ENCODE measurements at regions not wholly inside any gene's neighbourhood (a gene's known extent, or its start where the extent isn't known, plus 50 kb on each side); places are given as distances from the start of the nearest gene placed in this dataset.
"Not testable (repeated sequence)": the region's sequence is repeated elsewhere in the genome, so short reads cannot be mapped to it uniquely, and the experiment has no call there.

DNA sequence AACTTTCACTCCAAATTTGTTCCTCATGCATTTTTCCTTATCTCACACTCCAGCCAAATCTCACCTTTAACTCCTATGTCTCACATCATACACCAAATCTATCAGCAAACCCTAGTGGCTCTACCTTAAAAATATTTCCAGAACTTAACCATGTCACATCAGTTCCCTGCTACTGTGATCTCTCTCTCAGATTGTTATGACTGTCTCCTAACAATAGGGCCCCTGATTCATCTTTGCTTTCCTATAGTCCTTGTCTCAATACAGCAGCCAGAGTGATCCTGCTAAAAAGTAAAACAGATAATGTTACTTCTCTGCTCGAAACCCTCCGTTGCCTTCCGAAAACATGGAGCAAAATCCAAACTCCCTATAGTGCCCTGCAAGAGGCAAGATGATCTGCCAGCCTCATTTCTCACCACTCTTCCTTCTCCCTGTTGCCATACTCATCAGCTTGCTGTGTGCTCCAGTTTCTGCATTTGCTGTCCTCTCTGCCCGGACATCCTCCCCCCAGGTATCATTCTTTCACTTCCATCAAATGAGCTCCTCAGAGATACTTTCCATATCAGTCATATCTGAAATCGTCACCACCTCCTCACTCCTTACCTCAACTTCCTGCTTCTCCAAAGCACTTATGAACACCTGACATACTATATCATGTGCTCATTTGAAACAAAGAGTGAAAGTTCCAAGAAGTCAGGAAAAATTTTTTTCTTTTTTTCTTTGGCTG is 293.4 kb upstream of the NR3C2 start:
- no peak for FAIRE-seq

- no peak for FAIRE-seq
Measured at GRCh38 chr4:148730766-148731165, 288.6 kb upstream of the NR3C2 start.

- no peak for FAIRE-seq
Measured at GRCh38 chr4:148730082-148730640, 287.9 kb upstream of the NR3C2 start.

DNA sequence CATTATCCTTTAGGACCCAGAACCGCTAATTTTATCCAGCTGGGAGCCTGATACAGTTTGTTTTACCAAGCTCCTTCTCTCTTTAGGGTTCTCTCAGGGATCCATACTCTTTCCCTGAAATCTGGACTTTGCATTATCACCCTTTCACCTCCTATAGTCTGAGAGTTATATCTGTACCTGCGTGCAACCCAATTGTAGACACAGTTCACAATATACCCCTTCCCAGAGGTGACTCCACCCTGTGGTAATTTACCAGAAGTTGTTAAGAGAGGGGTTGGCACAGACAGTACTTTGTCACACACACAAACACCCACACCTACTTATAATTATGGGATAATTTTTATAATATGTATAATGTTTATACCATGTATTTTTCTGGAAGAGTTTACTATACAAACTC is 275.8 kb upstream of the NR3C2 start:
- FAIRE-seq, result no peak

DNA sequence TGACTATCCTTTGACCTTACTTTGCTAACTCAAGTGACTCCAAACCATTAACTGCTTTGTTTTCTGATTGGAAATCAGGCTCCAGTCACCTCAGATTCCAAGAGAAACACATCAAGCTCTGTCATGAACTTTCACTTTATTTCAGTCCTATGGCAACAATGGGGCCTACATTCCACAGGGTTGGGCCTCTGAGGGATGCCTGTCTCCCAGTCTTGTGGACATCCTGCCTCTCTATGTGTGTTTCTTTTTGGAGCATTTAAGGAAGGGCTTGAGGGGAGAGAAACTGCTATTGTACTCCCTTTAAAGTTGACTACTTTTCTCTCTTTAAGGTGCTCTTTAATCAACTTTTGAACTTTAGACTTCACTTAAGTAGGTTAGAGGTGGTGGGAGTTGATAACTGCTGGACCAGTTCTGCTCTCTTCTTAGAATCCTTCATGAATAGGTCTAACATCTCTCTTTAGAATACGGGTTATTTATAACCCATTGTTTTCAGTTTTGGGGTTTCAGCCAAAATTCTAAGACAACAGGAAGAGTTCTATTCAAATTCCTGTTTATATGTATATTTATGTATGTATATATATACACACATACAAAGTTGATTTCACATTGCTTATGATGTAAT is 274.3 kb upstream of the NR3C2 start:
- no peak for FAIRE-seq

GRCh38 chr4:148704291-148704690 is 262.1 kb upstream of the NR3C2 start:
- no peak for FAIRE-seq

- no peak for FAIRE-seq
Measured at GRCh38 chr4:148694702-148695101, 252.5 kb upstream of the NR3C2 start.

- FAIRE-seq, result no peak
Measured at GRCh38 chr4:148693913-148694649, 251.9 kb upstream of the NR3C2 start.

DNA sequence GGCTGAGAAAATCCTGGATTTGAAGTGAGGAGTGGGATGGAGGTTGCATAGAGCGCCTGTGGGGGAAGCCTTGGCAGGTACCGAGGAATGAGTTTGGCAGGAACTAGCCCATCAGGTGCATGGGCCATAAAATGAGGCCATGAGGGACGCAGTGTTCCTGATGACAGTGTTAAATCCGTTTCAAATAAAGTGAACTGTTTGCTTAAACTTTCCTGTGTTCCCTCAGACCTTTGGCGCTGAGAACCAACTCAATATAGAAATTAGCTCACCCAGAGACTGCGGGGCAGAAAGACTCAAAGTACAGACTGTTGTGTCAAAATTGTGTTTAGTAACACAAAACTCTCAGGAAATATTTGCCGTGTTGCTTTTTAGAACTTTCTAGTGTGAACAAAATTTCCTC is 250.0 kb upstream of the NR3C2 start:
- no peak for FAIRE-seq

GRCh38 chr4:148686449-148686848 is 244.2 kb upstream of the NR3C2 start:
- no peak for FAIRE-seq

DNA sequence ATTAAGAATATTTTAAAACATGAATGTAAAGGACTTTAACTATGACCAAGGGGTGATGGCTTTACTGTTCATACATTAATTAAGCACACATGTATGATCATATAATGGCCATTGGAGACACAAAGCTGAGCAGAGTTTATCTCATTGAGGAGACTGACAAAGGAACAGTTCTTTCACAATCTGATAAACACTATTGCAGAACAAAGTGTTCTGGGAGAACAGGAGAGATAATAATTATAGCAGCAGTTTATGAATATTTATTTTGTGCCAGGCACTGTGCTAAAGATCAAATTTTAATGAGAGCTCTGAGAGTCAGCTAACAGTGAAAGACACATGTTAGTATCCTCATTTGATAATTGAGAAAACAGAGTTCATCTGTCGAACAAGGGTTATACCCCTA is 242.4 kb upstream of the NR3C2 start:
- FAIRE-seq, result no peak

DNA sequence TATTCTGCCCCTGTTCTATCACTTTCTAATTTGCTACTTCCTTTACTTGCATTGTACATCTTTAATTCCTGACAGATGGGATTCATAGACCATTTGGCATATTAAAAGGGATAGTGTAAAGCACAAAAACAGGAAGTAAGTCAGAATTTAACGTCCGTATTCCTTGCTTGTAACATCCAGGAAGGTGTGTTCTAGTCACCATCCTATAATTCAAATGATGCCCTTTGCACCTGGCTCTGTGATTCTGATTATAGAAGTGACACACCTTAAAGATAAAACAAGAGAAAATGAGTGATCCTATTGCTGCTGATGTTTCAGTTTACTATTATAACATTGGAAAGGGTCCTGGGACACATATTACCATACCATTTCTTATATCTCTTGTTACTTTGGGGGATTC is 238.7 kb upstream of the NR3C2 start:
- FAIRE-seq, result no peak

DNA sequence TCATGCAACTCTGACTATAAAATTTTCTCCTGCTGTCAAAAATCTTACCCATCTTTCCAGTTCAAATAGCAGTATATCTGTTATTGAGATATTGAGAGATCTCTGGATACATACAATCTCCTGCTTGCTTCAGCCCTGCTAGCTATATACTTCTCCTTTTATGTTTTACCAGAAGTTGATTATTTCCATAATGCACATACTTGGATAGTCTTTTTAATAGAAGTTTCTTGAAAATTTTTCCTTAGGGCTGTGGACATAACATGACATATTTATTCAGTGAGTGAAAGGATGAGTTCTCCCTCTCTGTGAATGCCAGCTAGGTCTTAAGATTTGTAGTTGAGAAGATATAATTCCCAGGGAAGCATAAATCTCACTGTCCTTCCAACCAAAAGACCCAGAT is 234.1 kb upstream of the NR3C2 start:
- no peak for FAIRE-seq

GRCh38 chr4:148674876-148675275 is 232.7 kb upstream of the NR3C2 start:
- FAIRE-seq, result no peak

DNA sequence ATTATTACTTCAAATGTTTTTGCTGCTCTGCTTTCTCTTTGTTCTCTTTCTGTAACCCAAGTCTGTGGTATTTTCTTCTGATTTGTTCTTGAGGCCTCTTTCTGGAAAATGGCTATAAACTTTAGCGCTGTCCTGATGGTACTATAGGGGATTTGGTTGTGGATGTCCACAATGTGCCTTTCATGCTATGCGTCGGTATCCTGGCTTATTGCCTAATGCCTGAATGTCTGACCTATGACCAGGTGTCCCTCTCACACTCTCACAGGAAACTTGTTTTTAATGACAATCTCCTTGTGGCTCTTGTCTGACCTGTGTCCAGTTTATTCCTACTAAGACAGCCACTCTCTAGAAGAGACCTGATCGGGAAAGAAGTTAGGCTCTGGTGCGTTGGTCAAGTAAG is 222.4 kb upstream of the NR3C2 start:
- FAIRE-seq, result no peak

- no peak for FAIRE-seq
Measured at GRCh38 chr4:148654131-148654530, 211.9 kb upstream of the NR3C2 start.

DNA sequence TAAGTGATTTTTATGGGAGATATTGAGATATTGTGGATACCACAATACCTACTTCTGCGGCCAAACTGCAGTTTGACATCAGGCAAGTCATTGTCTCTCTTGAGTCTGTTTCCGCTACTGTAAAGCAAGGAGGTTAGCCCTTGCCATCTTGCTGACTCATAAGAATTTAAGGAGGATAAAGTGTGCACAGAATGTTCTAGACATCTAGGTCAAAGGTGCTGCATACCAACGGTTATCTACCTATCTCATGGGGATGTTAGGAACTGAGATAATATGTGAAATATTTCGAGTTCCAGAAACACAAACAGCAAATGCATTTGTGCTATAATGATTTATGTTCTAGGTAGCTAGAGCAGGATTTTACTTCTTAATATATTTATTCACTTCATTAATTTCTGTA is 211.5 kb upstream of the NR3C2 start:
- FAIRE-seq, result no peak

DNA sequence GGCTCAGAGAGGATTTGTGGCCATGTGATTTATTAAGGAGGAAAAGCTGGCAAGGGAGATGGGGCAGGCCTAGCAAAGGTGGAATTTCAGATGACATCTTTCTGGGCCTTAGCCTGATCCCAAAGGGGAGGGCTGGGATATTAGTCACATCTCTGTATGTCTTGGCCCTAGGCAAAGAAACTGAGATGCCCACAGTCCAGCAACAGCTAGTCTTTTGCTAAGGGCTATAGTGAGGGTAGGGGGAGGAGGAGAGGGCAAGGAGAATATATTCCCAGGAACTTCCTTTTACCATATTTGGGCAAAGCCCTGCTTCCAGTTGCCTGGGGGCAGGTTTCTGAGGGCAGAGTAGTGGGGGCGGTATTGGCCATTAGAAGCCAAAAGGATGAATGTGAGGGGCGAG is 209.8 kb upstream of the NR3C2 start:
- FAIRE-seq, result no peak

DNA sequence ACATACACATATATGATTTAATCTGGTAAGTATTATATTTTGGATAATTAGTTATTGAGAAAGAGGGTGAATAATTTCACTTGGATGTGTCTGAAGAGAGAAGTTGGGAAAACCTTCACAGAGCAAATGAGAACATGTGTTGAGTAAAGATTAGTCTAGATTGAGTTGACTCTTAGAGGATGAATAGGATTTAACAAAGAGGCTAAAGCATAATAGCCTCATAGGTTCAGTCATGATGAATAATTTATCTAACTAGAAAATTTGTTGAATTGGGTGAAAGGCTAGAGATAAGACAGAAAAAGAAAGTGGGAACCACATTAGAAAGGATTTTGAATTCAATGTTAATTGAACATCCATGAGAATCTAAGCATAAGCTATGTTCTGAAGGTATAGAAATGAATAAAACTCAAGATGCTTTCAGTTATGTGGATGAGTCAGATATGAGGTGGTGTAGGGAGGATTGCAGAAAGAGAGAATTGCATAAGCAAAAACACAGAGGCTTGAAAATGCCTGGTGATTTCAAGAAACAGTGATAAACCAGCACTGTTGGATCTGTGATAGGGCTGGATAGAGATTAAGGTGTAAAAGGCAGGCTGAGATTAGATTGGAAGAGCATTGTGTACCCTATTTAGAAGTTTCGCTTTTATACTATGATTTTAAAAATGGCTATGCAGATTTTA is 207.6 kb upstream of the NR3C2 start:
- FAIRE-seq, result no peak

DNA sequence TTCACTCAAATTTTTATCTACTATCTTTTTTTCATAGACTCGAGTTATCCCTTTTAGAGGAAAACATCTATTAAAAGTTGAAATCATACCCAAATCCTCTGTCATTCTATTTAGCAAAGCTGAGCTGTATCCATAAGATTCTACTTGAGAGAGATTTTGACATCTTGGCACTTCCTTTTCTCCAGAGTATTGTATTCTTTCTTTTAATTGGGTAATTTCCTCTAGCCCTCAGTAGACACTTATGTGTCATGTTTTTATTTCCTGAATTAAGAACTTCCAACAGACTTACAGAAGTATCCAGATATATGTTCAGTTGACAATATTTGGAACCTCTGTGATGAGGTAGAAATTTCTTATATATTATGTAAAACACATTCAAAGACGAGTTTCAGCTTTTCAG is 201.6 kb upstream of the NR3C2 start:
- no peak for FAIRE-seq

GRCh38 chr4:148642907-148643306 is 200.7 kb upstream of the NR3C2 start:
- no peak for FAIRE-seq

DNA sequence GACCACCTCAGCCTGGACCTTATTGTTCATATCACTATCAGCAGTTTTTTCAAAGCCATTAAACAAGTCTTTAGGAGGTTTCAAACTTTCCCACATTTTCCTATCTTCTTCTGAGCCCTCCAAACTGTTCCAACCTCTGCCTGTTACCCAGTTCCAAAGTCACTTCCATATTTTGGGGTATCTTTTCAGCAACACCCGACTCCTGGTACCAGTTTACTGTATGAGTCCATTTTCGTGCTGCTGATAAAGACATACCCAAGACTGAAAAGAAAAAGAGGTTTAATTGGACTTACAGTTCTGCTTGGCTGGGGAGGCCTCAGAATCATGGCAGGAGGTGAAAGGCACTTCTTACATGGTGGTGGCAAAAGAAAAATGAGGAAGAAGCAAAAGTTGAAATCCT is 195.9 kb upstream of the NR3C2 start:
- not testable (repeated sequence) for FAIRE-seq

- not testable (repeated sequence) for FAIRE-seq
Measured at GRCh38 chr4:148637453-148637852, 195.2 kb upstream of the NR3C2 start.

Data from A204.1 (cell line).